Activated CD4-positive, CD25-positive, alpha-beta regulatory T cell treated with anti-CD3 and anti-CD28 coated beads, Interleukin-2, amount 50 U/mL, for 16 hours (primary cell): ENCODE measurements at regions not wholly inside any gene's neighbourhood (a gene's known extent, or its start where the extent isn't known, plus 50 kb on each side); places are given as distances from the start of the nearest gene placed in this dataset.

ENCODE experiments used
- DNase-seq: peaks from one replicate; pipeline ENCODE4 v3.0.0-alpha.2; 2020; ENCODE audit warnings: low read depth, low spot score

DNA sequence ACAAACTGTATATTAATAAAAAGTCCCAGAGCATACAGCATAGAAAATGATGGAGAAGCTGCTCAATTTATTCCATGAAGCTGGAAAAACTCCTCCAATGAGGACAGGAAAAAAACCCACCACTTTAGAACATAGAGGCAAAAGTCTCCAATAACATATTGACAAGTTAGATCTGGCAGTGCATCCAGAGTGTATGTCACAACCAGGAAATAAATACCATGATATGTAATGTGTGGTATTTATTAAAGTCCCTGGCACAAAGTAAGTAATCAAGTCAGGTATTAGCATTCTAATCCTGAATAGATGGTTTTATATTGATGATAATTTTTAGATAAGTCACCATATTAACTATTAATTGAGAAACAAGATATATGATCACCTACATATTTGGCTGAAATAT lies 427.3 kb upstream of the HS6ST1 start:
- DNase-seq: no peak

DNA sequence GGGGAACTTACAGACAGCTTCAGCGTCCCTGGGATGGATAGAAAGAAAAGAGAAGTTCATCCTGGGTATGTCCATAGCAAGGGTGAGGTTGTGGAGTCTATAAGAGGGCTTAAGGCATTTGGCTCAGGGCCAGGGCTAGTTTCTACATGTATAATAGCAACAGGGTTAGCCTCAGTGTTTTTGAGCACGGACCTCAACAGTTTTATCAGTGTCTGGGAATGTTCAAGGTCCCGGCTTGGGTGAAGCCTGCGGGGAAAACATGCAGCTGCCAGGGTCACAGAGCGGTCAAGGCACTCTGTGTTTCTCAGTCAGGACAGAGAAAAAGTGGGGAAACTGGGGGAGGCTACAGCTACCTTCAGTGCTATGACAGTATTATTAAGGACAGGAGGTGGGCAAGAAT lies 427.7 kb upstream of the HS6ST1 start:
- no peak for DNase-seq

DNA sequence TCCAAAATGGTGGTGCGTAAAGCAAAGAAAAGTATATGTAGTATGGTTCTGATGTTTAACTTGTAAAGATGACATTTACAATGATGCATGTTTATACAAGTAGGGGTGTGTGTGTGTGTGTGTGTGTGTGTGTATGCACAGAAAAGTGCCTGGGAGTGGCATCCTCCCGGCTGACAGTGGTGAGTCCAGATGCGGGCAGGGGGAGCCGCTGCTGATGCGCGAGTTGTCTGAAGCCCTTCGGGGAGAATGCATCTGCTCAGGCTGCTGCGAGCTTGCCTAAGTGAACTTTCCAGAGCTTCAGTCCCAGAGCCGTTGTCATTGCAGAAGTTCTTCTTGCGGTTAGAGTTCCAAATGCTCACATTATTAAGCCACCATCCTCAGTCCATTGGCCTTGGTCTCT lies 429.7 kb upstream of the HS6ST1 start:
- DNase-seq: no peak

DNA sequence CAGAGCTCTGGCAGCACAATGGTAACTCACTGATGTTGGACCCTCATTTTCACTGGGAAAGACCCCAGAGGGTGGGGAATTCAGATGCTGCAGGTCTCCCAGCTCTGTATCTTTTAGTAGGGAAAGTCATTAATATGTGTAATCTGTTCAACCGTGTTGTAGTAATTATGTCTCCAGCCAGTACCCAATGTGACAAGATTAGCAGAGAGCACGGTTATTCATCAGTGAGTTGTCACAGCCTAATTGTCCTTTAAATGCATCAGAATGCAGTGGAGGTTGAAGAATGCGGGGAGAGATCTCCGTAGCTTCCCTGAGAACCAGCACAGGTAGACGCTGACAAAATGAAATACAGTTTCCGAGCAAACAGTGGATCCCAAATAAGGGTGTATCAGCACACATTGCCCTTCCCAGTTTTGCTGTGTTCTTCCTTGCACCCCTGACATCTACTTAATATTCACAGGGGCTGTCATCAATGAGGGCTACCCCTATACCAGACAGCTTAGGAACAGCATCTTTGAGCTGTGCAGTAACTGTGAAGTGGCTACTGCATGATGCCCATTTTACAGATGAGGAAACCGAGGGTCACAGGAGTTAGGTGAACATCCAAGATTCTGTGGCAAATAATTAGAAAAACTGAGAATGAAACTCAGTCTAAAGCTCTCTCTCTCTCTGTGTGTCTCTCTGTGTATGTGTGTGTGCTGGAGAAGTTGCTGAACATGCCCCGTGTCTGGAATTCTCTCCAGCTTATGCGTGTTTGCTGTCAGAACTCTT lies 430.4 kb upstream of the HS6ST1 start:
- DNase-seq: no peak

DNA sequence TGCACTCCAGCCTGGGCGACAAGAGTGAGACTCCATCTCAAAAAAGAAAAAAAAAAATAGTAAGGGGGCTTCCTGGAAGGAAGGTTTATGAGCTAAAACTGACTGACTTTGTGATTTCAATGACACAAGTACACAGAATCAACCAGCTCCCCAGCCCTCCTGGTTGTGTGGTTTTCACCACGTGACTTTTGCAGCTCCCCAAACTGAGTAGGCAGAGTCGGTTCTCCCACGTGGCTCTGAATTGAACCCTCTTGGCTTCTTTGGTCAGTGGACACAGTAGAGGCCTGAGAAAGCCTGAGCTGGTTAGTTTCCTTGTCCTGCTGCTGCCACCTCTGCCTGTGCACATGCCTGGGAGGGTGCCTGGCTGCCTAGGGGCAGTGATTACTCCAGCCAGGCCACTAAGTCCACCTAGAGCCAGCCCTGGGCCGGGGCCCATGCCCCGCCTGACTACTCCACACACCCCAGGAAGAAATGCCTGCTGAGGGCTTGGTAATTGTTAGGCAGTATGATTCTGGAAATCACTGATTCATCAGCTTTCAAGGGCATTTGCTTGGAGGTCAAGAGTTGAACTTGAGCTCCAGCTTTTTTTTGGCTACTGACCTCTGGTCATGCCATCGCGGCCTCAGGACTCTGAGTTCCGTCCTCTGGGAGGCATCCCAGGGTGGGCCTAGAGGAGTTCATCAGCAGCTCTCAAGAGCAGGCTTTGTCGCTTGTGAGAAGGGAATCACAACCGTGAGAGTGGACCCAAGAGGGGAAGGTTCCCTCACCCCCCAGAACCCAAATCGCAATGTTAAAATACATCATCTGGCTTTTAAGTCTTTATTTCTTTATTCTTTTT lies 431.9 kb upstream of the HS6ST1 start:
- DNase-seq: no peak

DNA sequence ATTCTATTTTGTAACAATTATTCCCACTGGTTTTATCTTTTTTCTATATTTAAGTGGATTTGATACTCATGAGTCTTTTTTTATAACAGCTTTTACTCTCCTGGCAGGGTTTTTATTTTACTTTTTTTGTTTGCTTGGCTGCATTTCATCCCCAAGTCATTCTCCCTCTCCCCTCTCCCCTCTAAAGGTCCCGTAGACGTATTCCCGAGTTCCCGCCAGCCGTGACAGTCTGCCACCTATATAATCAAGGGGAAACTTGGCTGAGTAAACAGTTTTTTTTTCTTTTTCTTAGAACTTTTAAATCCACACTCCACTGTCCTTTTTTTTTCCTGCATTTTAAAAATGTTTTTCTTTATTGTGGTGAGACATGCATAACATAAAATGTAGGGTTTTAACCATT lies 433.1 kb upstream of the HS6ST1 start:
- no peak for DNase-seq

DNA sequence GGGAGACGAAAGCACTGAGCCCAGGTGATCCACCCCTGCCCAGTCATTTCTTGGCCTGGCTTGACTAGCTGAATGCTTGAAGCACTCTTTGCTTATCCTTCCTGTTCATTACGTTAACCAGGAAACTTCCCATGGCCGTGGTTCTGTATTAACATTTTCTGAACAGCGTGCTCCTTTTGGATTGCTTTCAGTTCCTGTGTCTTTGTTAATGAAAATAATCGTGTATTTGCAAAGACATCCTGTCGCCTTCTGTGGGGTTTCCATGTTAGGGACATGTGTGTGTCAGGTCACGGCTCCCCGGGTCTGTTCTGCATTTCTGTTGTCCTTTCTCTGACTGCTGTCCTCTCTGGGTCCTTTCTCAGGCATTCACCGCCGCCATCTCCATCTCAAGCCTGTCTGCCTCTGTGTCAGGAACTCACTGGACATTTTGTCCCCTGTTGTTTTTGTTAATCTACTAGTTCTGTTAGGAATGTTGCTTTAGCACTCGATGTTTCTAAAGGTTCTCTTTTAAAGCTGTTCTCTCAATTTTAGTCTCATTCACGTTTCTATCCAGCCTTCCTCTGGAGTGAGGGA lies 434.1 kb upstream of the HS6ST1 start:
- DNase-seq: no peak

DNA sequence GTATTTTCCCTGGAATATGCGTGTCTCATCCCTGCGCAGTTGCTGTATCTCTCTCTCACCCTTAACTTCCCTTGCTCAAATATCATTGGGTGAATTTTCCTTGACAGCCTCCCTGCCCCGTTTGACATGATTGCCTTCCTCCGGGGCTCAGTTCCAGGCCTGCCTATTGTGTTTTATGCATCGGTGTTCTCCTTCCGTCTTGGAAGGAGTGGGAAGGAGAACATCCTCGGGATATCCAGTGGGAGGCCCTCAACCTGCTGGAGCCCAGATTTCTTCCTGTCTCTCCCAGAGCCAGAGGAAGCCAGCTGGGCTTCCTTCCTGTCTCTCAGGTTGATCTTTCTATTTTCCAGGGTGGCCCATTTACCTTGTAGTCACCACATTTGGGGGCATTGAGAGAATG lies 434.7 kb upstream of the HS6ST1 start:
- no peak for DNase-seq

DNA sequence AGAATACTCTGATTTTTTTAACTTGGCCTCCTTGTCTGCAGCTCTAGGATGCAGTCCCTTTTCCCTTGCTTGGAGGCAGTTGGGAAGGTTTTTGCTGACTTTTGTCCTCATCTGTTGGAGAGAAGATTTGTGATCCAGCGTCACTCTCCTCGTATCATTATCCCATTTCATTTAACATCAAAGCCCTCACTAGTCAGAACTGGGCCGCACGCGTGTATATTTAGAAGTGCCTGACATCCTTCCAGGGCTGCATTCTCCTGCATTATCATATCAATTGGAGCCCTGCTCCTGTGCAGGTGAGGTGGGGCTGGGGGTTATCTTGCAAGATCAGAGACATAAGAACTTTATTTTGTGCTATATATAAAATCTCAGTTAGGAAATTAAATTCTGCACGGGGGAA lies 435.1 kb upstream of the HS6ST1 start:
- DNase-seq: no peak

DNA sequence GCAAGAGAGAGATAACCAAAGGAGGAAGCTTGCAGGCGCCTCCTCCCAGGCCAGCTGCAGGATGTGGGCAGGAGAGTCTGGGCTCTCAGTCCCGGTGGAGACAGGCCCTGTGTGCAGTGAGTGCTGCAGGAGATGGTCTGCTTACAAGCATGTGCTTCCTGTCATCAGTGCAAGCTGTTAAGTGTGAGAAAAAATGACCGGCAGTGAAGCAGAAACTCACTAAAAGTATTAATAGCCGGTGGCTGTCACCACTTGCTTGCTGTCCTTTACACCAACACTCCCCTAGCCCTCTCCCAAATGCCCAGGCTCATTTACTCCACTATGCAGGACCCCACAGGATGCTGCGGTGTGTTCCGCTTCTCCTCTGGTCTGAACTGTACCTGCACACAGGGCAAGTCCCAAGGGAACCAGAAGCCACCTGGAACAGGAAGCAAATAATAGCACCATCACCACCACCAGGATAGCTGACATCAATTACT lies 435.6 kb upstream of the HS6ST1 start:
- no peak for DNase-seq

DNA sequence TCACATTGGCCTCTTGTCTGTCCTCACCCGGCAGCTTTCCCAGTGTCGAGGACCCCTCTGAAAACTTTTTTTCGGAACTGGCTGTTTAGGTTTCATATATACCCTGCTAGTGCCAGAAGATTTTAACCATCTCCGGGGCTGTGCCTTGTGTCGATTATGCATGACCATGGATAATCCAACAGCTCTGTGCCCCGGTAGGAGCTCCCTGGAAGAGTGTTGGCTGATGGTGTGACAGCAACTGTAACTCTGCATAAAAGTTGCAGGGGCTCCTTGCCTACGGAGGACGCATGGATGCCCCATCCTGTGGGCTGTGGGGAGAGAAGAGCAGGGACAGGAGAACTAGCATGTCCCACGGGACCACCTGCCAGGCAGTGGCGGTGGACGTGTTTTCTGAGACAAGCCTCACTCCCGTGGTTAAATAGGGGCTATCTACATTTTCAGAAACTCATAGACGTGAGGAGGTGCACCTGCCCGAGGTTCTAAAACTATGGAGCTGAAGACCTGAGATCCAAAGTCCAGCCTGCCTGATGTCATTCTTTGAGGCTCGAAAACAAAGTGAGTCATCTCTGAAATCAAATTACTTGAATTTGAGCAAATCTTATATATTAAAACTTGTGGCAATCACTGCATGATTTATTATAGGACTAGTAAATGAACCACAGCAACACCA lies 437.2 kb upstream of the HS6ST1 start:
- DNase-seq: no peak

DNA sequence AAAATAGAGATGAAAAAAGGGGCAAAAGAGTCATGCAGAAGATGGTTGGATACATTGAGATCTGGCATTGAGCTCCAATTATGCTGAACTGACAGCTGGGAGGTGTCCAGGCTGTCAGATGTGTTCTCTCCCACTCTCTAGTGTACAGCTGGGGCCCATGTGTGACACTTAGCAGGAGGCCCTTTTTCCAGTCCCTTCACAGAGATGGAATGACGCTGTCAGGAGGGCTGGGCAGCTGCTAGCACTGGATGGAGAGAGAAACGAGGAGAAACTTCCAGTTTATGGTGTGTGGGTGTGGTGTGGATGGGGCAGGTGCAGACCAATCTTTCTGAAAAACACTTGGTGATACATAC lies 437.7 kb upstream of the HS6ST1 start:
- no peak for DNase-seq

DNA sequence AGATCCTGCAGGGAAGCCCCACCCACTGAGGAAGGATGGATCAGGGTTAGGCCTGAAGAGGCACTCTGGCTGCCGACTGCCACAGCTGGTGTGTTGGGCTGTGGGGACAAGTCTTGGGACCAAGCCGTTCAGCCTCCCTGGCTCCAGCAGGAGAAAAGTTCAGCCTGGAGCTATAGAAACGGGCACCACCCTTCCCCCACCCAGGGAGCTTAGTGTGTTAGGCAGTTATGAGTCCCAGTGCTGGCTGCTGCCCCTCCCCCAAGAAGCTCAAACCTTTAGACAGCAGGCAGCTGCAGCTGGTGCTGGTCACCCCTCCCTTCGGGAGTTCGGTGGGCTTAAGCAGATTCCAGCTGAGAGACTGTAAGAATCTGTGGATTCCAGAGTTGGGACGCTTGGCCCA lies 447.1 kb upstream of the HS6ST1 start:
- DNase-seq: no peak

DNA sequence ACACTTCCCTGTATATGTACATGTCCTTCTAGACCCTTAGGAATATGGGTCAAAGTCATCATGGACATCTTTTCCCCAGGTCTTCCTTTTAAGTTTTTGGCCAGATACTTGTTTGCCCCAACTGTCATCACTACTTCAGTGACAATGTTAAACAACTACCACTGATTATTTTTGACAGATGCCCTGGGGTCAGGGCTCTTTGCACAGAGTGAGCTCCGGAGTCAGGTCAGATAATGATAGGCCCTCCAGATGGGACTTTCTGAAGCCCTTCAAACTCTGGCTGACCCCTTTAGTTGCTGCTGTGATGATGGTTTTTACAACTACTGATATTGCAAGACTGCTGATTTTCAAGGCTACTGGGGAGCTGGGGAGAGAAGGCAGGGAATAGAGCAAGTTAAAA lies 449.4 kb upstream of the HS6ST1 start:
- no peak for DNase-seq

DNA sequence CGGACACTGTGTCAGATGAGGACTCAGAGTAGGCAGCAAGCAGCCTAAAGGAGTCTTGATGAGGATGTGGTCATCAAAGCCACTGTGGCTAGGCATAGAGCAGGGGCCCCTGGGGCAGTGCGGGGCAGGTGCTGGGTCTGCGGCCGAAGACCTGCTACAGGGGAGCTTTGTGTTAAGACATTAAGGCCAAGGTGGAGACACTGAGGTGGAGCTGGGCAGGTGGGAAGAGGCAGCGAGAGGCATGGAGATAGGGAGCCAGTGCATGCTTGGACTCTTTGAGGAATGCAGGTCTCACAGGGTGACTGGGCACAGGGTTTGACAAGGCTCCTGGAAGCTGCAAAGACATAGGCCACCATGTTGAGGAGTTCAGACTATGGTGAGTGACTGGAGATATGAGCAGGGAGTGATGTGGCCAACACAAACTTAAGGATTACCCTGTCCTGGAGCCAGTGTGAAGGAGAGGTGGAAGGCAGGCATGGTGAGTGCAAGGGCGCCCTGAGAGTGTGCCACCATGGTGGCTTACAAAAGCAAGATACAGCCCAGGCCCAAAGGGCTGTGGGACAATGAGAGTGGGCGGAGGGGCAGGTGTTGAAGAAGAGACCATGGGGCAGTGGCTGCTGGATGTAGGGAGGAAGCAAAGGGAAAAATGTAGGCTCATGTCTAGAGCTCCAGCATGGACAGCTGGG lies 450.9 kb upstream of the HS6ST1 start:
- DNase-seq: no peak

DNA sequence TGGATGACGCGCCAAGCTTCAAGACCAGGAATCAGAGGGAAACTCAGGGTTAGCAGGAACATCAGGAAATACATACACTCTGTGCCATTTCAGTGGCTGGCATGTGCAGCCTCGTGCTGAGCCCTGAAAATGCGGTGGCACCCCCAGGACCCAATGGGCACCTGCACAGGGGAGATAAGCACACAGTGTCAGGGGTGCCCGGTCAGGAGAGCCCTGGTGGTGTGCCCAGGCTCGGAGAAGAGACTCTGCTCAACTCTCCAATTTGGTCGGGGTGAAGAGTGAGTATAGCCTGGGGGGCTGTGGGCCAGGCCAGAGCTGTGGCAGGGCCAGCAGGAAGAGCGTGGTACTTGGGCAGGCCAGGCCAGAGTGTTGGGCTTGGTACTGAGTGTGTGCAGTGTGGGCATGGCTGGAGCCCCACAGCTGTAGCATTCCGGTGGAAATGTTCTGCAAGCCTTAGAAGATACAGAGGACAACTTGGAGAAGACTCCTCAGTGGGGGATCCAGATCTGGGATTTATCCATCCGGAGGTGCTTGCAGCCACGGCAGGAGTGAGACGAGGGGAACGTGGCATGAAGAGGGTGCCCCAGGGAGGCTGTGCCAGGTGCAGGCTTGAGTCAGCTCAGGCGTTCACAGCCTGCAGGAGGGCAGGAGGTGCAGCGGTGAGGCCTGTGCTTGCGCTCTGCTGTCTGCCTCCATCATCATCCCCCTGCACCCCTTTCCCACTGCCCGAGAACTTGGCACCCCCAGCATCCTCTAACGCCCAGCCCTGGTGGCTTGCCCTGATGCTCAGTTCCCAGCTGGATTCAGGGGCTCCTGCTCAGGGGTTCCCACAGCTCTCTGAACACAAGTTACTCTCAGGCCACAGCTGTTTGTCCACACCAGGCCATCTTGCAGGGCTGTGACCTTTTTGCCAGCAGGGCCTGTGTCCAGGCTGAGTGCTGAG lies 451.7 kb upstream of the HS6ST1 start:
- no peak for DNase-seq

DNA sequence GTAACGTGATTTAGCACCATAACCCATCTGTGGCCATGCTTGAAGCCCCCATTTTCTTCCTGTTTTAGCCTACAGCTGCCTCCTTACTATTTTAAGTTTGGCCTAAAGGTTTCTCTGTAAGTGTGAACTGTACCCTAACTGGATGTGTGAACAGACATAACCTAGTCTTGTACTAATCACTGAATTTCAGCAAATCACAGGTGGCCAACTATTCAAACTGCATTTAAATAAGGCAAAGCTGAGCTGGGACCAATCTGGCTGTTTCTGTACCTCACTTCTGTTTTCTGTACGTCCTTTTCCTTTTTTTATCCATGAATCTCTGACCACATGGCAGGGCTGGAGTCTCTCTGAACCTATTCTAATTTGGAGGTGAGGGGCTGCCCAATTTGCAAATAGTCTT lies 452.7 kb upstream of the HS6ST1 start:
- DNase-seq: no peak

DNA sequence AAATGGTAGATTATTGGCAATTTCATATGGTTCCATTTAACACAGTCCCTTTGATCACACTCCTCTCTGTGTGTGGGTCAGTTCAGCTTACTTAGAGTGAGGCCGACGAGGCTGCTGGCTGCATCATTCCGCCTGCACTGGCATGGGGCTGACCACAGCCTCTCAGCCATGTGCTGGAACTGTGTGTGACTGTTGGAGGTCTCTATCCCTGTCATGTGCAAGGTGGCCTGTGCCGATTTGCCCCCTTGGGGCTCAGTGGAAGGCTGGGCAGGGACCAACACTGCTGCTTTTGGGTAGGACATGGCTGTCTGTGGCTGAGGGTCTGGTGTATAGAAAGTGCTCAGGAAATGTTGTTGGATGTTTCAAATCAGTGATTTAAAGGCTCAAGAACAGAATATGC lies 454.0 kb upstream of the HS6ST1 start:
- no peak for DNase-seq

DNA sequence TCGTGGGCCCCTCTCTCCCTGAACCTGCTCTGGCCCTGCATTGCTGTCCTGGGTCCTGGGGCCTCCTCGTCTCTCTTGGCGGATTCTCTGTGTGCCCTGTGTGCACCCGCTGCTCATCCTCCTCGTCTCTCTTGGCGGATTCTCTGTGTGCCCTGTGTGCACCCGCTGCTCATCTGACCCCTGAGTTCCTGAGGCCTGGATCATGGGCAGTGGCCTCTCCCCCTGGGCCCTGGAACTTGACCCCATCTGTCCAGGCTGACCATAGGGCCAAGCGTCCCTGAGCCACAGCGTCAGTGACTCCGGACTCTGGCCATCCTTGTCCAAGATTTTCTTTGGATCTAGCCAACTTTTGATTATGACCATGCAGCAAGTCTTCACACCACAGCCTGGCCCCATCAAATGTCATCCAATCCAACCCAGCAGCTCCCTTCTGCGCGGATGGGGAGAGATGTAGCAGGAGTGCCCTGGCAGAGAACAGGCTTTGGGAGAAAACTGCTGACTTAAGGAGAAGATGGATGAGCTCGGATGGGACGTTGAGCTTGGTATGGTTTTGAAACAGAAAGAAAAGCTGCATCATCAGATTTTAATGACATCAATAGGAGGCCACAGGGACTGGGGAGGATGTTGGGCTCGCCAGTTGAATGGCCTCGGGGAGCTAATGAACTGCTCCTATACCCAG lies 455.1 kb upstream of the HS6ST1 start:
- DNase-seq: no peak
